HepG2 (cell line): ENCODE measurements at regions not wholly inside any gene's neighbourhood (a gene's known extent, or its start where the extent isn't known, plus 50 kb on each side); places are given as distances from the start of the nearest gene placed in this dataset.

Experiments
- ATAC-seq: fragments of 200-7000 bp; cut with Tn5 transposase; 3 replicates; pipeline ENCODE4 v1.9.1; 2020; ENCODE audit warnings: mild to moderate bottlenecking, moderate library complexity
- BruUV-seq: library from RNA; stranded (reverse); fragments of 400-500 nt; replicated peaks from 2 replicates; lab custom pipeline; 2021; lab: Mats Ljungman, UMichigan
- CTCF ChIA-PET: fragments of 300-600 bp; formaldehyde crosslinking; extraction: SDS; loops from one replicate; lab custom pipeline; 2021; ENCODE audit warnings: low total read pairs, inconsistent platforms, low intra/inter-chr PET ratio; lab: Yijun Ruan, JAX
- POLR2A ChIA-PET: fragments of 350-600 bp; sonication (Branson Sonifier 250); formaldehyde crosslinking; loops from one replicate; lab custom pipeline; 2020; ENCODE audit warnings: antibody characterized with exemption, inconsistent platforms; lab: Yijun Ruan, JAX
- DNase-seq: peaks from one replicate; pipeline ENCODE4 v3.0.0-alpha.2; 2015; ENCODE audit warnings: low spot score
- FAIRE-seq: peaks from 3 replicates; lab custom pipeline; 2011; peaks lifted over from hg19 to GRCh38; lab: Jason Lieb, UNC
- H2AFZ ChIP-seq: one replicate; pipeline ENCODE4 v1.6.1; 2011; ENCODE audit warnings: low read length, inconsistent platforms
- H3K27ac ChIP-seq: fragments of 300-600 bp; 3 replicates; pipeline ENCODE4 v1.8.0; 2011; ENCODE audit warnings: mixed run types, mild to moderate bottlenecking, mixed read lengths, low read length, inconsistent platforms; ENCODE audit not compliant: insufficient read depth; ENCODE audit errors: extremely low read length
- H3K27me3 ChIP-seq, 2 experiments: fragments of 200-600 bp in 1 of 2; 2 replicates in 1 of 2; 3 replicates in 1 of 2; pipeline versions ENCODE4 v1.6.0 to v1.8.0; 2011; ENCODE audit warnings: low read length in 2 of 2, mild to moderate bottlenecking in 2 of 2, moderate library complexity in 2 of 2, inconsistent platforms in 1 of 2; ENCODE audit not compliant: insufficient read depth in 2 of 2, control insufficient read depth in 1 of 2
- H3K36me3 ChIP-seq, 2 experiments: fragments of 200-600 bp in 1 of 2; replicated peaks in 1 of 2; 2 replicates in 1 of 2; 3 replicates in 1 of 2; pipeline versions ENCODE4 v1.5.1 to v1.8.0; 2011; ENCODE audit warnings: low read length in 2 of 2, inconsistent platforms in 1 of 2; ENCODE audit not compliant: insufficient read depth in 2 of 2, control insufficient read depth in 1 of 2
- H3K4me1 ChIP-seq: 2 replicates; pipeline ENCODE4 v1.5.1; 2012; ENCODE audit warnings: low read length, inconsistent platforms; ENCODE audit not compliant: insufficient read depth
- H3K4me2 ChIP-seq: 2 replicates; pipeline ENCODE4 v1.6.0; 2011; ENCODE audit warnings: low read depth, low read length, inconsistent platforms
- H3K4me3 ChIP-seq, 3 experiments: fragments of 200-600 bp in 1 of 3; sonication (generic), shearing (Covaris generic) in 1 of 3; replicated peaks in 1 of 3; 2 replicates each; pipeline ENCODE4 v1.5.1; 2011 to 2016; ENCODE audit warnings: low read length in 3 of 3, inconsistent platforms in 2 of 3, low read depth in 2 of 3, mild to moderate bottlenecking in 2 of 3, control low read depth in 1 of 3, mixed read lengths in 1 of 3; ENCODE audit not compliant: insufficient read depth in 1 of 3
- H3K79me2 ChIP-seq: one replicate; pipeline ENCODE4 v1.6.1; 2011; ENCODE audit warnings: low read length, inconsistent platforms; ENCODE audit not compliant: insufficient read depth
- H3K9ac ChIP-seq: 2 replicates; pipeline ENCODE4 v1.6.0; 2011; ENCODE audit warnings: mild to moderate bottlenecking, low read depth, low read length, inconsistent platforms; ENCODE audit not compliant: insufficient read depth
- H3K9me3 ChIP-seq: 2 replicates; pipeline ENCODE4 v1.5.1; 2012; ENCODE audit warnings: mild to moderate bottlenecking, low read length
- H4K20me1 ChIP-seq: 2 replicates; pipeline ENCODE4 v1.6.0; 2011; ENCODE audit warnings: inconsistent platforms, mild to moderate bottlenecking, low read length, moderate library complexity; ENCODE audit not compliant: insufficient read depth
- MAFK ChIP-seq, 2 experiments: IDR thresholded peaks in 1 of 2; conservative IDR thresholded peaks in 1 of 2; 2 replicates each; pipeline ENCODE4 v1.6.1; 2011; ENCODE audit warnings: improper control_type of control experiment in 2 of 2, low read length in 2 of 2
- SOX13 ChIP-seq, 3 experiments: fragments of 450-650 bp in 1 of 3; sonication (generic) in 1 of 3; formaldehyde crosslinking in 1 of 3; IDR thresholded peaks in 2 of 3; conservative IDR thresholded peaks in 1 of 3; 2 replicates each; pipeline versions ENCODE4 v1.5.0 to v1.6.1; 2016 to 2020; ENCODE audit warnings: antibody characterized with exemption in 1 of 3, mild to moderate bottlenecking in 1 of 3, missing compliant biosample characterization in 1 of 3, missing genetic modification reagents in 1 of 3, moderate library complexity in 1 of 3
- TAF1 ChIP-seq: sonication (generic); formaldehyde crosslinking; IDR thresholded peaks from 2 replicates; pipeline ENCODE4 v1.4.0; 2020; ENCODE audit warnings: missing genetic modification reagents
- TEAD3 ChIP-seq: optimal IDR thresholded peaks from 2 replicates; pipeline ENCODE3; 2016; ENCODE audit warnings: borderline replicate concordance
- ZNF274 ChIP-seq: sonication (generic); formaldehyde crosslinking; IDR thresholded peaks from 2 replicates; pipeline ENCODE4 v1.5.1; 2020; ENCODE audit warnings: mild to moderate bottlenecking, missing genetic modification reagents
- ZNF282 ChIP-seq: fragments of 450-650 bp; IDR thresholded peaks from 2 replicates; pipeline ENCODE4 v1.6.1; 2018; ENCODE audit not compliant: partially characterized antibody
- ZNF326 ChIP-seq: sonication (generic); formaldehyde crosslinking; IDR thresholded peaks from 2 replicates; pipeline ENCODE4 v1.4.0; 2020; ENCODE audit warnings: missing genetic modification reagents, borderline replicate concordance
- ZNF331 ChIP-seq: sonication (generic); formaldehyde crosslinking; IDR thresholded peaks from 2 replicates; pipeline ENCODE4 v1.4.0; 2020; ENCODE audit warnings: missing genetic modification reagents
- WGBS: methylation state at CpG from one replicate; pipeline ENCODE4 v1.1.6; 2017; ENCODE audit warnings: low lambda C conversion rate; 5-methylcytosine and 5-hydroxymethylcytosine counted together
- in situ Hi-C: cut with HindIII; loops from 2 replicates; pipeline ENCODE4 v1.10.0; 2017; ENCODE audit warnings: low pct_unique_long_range_greater_than_20kb; ENCODE audit not compliant: extremely low pct_ligation_motif_present
- intact Hi-C: fragments of 100-400 bp; cut with micrococcal nuclease; formaldehyde crosslinking; loops from one replicate; pipeline ENCODE4 v1.10.0; 2022; ENCODE audit not compliant: unreplicated experiment
- TF ChIP-seq, protein P1 (sequence below): sonication (generic); formaldehyde crosslinking; IDR thresholded peaks from 2 replicates; pipeline ENCODE4 v1.4.0; 2020; ENCODE audit warnings: missing genetic modification reagents
- TF ChIP-seq, protein P2 (sequence below): sonication (generic); formaldehyde crosslinking; IDR thresholded peaks from 2 replicates; pipeline ENCODE4 v1.4.0; 2020; ENCODE audit warnings: mild to moderate bottlenecking, missing genetic modification reagents
- TF ChIP-seq, protein P3 (sequence below): sonication (generic); formaldehyde crosslinking; IDR thresholded peaks from 2 replicates; pipeline ENCODE4 v1.5.1; 2020; ENCODE audit warnings: missing genetic modification reagents, mild to moderate bottlenecking, borderline replicate concordance

DNA sequence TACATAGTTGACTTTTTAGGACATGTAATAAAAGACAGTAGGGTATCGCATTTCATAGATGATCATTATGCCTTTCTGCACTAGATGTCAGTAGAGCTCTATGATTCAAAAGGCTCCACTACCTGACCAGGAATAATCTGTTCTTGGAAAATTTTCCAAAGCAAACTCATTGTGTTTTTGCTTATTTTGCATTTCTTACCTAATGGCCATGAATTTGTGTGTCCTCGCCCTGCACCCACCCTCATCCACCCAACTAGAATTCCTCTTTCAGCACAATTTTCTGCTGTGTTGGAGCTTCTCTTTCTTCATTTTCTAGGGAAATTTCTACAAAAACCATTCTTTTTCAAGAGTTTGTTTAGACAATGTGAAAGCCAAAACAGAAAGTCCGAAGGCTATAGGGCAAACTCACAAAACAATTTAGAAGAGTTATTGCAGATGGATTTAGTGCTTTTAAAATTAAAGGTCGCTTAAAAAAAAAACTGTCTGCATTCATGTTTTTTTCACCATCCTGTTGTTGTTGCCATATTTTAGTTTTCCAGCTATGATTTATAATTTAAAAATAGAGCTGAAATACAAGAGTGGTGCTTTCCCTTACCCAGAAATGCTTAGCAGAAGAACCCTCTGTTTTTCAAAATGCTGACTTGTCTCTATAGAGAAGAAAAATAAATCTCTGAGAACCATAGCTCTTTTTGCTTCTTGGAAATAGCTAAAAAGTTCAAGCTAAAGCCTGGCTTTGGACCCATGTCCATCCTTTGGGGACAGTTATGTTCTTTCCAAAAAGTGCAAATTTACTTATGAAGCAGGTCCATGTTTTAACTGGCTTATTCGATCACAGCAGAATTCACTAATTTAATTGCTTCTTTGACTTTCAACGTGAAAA is 183.7 kb downstream of the SPATA18 start:
- no peak overlapping the region for H3K4me2 ChIP-seq
- ChIA-PET POLR2A (no interaction called here), CTCF (interaction anchor here (1.3 to 1.6 kb wide), 3 partner anchors 311 to 2000 kb away, joined by 4 to 20 read pairs (median 8); no protein-coding TSS in a partner anchor)
- in situ Hi-C loops (loop anchor here (5.0 to 10.0 kb wide), 3 partner anchors 140 to 748 kb away; no protein-coding TSS in a partner anchor), intact Hi-C loops (loop anchor here (1.0 to 10.0 kb wide), 5 partner anchors 132 to 2000 kb away; no protein-coding TSS in a partner anchor)
- H2AFZ ChIP-seq, result no peak overlapping the region
- DNase-seq, result peak; percentile 50
- peak; percentile 79 for ATAC-seq
- H3K4me3 ChIP-seq, result no peak overlapping the region
- H3K9ac ChIP-seq, result no peak overlapping the region
- no TSS peak for BruUV-seq
- no peaks in the 10 kb centered on the region for H3K27me3 ChIP-seq
- no peak overlapping the region for H3K27ac ChIP-seq
- no peaks in the 10 kb centered on the region for H3K9me3 ChIP-seq
- peak; percentile 76 for FAIRE-seq
- no peaks in the 10 kb centered on the region for H3K79me2 ChIP-seq
- H4K20me1 ChIP-seq, result no peaks in the 10 kb centered on the region
- 5% methylated on average over 6 of the region's 6 CpGs for WGBS
- no peaks in the 10 kb centered on the region for H3K4me1 ChIP-seq
- no peaks in the 10 kb centered on the region for H3K36me3 ChIP-seq
- TF ChIP-seq ZNF331 (no peak), ZNF282 (no peak), MAFK (conservative IDR thresholded peaks at IDR 0.05 in 1 of 2, IDR thresholded peaks at IDR 0.05 in 1 of 2; ENCODE audit: low read length in 2 of 2) (peak; percentile 95 to 96), TAF1 (CRISPR knock-in tag) (no peak), ZNF274 (CRISPR knock-in tag) (no peak), TEAD3 (CRISPR knock-in tag) (no peak), SOX13 (IDR thresholded peaks at IDR 0.05) (no peak), SOX13 (CRISPR knock-in tag; conservative IDR thresholded peaks at IDR 0.05 in 1 of 2, IDR thresholded peaks at IDR 0.05 in 1 of 2) (no peak), ZNF326 (CRISPR knock-in tag) (no peak)
- TF ChIP-seq, protein P1, sequence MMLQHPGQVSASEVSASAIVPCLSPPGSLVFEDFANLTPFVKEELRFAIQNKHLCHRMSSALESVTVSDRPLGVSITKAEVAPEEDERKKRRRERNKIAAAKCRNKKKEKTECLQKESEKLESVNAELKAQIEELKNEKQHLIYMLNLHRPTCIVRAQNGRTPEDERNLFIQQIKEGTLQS, result no peak
- TF ChIP-seq, protein P2, sequence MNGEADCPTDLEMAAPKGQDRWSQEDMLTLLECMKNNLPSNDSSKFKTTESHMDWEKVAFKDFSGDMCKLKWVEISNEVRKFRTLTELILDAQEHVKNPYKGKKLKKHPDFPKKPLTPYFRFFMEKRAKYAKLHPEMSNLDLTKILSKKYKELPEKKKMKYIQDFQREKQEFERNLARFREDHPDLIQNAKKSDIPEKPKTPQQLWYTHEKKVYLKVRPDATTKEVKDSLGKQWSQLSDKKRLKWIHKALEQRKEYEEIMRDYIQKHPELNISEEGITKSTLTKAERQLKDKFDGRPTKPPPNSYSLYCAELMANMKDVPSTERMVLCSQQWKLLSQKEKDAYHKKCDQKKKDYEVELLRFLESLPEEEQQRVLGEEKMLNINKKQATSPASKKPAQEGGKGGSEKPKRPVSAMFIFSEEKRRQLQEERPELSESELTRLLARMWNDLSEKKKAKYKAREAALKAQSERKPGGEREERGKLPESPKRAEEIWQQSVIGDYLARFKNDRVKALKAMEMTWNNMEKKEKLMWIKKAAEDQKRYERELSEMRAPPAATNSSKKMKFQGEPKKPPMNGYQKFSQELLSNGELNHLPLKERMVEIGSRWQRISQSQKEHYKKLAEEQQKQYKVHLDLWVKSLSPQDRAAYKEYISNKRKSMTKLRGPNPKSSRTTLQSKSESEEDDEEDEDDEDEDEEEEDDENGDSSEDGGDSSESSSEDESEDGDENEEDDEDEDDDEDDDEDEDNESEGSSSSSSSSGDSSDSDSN, result no peak
- TF ChIP-seq, protein P3, sequence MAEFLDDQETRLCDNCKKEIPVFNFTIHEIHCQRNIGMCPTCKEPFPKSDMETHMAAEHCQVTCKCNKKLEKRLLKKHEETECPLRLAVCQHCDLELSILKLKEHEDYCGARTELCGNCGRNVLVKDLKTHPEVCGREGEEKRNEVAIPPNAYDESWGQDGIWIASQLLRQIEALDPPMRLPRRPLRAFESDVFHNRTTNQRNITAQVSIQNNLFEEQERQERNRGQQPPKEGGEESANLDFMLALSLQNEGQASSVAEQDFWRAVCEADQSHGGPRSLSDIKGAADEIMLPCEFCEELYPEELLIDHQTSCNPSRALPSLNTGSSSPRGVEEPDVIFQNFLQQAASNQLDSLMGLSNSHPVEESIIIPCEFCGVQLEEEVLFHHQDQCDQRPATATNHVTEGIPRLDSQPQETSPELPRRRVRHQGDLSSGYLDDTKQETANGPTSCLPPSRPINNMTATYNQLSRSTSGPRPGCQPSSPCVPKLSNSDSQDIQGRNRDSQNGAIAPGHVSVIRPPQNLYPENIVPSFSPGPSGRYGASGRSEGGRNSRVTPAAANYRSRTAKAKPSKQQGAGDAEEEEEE (CRISPR knock-in tag), result no peak
